ENCODE measurements at regions not wholly inside any gene's neighbourhood (a gene's known extent, or its start where the extent isn't known, plus 50 kb on each side); places are given as distances from the start of the nearest gene placed in this dataset.

GRCh38 chr6:87939776-87940175, 107.9 kb upstream of the SPACA1 start:
- no peak for TF ChIP-seq CTCF (IDR thresholded peaks at IDR 0.05; ENCODE audit: extremely low read depth in 1 of 2, insufficient read depth in 1 of 2, low read depth in 1 of 2, low read length in 2 of 2)
- TF ChIP-seq POLR2AphosphoS5 (IDR thresholded peaks at IDR 0.05; ENCODE audit: insufficient read depth, low read depth, low read length), result no peak
- TF ChIP-seq POLR2A (IDR thresholded peaks at IDR 0.05; ENCODE audit: low read depth, low read length), result no peak
- no peak for TF ChIP-seq EZH2 (IDR thresholded peaks at IDR 0.05; ENCODE audit: borderline replicate concordance, low read depth, low read length, severe bottlenecking)
- TF ChIP-seq JUN (IDR thresholded peaks at IDR 0.05; ENCODE audit: borderline replicate concordance, insufficient read depth, insufficient read length, low read depth), result no peak
- TF ChIP-seq, protein P1, sequence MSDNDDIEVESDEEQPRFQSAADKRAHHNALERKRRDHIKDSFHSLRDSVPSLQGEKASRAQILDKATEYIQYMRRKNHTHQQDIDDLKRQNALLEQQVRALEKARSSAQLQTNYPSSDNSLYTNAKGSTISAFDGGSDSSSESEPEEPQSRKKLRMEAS (IDR thresholded peaks at IDR 0.05; ENCODE audit: insufficient read depth, insufficient read length), result no peak
